ENCODE measurements at regions not wholly inside any gene's neighbourhood (a gene's known extent, or its start where the extent isn't known, plus 50 kb on each side); places are given as distances from the start of the nearest gene placed in this dataset.

DNA sequence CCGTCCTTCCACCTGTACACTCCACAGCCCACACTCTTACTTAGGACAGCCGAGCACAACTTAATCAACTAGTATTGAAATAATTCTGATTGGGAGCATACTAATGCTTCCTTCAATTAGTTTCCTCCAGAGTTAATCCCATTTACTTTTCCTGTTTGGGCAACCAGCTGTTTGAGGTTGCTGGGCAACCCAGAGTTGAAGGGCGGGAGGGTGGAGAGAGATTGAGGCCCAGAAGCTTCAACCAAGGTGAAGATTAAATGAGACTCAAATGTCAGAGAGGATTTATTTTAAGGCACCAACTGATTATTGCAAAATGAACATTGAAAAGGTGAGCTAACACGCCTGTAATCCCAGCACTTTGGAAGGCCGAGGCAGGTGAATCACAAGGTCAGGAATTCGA, 428.5 kb upstream of the SEMA6D start:
- TF ChIP-seq, protein P1, sequence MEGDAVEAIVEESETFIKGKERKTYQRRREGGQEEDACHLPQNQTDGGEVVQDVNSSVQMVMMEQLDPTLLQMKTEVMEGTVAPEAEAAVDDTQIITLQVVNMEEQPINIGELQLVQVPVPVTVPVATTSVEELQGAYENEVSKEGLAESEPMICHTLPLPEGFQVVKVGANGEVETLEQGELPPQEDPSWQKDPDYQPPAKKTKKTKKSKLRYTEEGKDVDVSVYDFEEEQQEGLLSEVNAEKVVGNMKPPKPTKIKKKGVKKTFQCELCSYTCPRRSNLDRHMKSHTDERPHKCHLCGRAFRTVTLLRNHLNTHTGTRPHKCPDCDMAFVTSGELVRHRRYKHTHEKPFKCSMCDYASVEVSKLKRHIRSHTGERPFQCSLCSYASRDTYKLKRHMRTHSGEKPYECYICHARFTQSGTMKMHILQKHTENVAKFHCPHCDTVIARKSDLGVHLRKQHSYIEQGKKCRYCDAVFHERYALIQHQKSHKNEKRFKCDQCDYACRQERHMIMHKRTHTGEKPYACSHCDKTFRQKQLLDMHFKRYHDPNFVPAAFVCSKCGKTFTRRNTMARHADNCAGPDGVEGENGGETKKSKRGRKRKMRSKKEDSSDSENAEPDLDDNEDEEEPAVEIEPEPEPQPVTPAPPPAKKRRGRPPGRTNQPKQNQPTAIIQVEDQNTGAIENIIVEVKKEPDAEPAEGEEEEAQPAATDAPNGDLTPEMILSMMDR (conservative IDR thresholded peaks at IDR 0.05; ENCODE audit: control insufficient read depth, insufficient read depth, low read depth, low read length), result no peak
- DNase-seq (ENCODE audit: low read depth), result no peak
- no peak overlapping the region for H3K4me3 ChIP-seq (ENCODE audit: control insufficient read depth, low read depth, low read length)

DNA sequence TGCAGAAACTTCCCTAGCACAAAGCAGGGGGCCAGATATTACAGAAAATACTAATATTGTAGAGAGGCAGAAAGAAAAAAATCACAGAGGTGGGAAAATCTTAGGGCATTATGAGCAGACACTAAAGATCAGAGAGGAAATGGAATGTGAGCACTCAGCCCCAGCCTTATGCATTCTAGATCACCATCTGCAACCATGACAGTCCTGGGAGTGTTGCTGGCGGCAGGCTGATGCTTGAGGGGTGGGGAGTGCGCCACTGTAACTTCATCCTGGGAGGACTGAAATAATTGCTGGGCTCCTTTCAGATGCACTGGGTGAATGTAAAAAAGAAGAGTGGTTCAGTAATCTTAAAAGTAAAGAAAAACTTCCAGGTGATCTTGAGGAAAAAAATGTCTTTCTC, 427.6 kb upstream of the SEMA6D start:
- TF ChIP-seq, protein P1 (conservative IDR thresholded peaks at IDR 0.05; ENCODE audit: control insufficient read depth, insufficient read depth, low read depth, low read length), result no peak
- DNase-seq (ENCODE audit: low read depth), result no peak
- H3K4me3 ChIP-seq (ENCODE audit: control insufficient read depth, low read depth, low read length), result no peak overlapping the region

DNA sequence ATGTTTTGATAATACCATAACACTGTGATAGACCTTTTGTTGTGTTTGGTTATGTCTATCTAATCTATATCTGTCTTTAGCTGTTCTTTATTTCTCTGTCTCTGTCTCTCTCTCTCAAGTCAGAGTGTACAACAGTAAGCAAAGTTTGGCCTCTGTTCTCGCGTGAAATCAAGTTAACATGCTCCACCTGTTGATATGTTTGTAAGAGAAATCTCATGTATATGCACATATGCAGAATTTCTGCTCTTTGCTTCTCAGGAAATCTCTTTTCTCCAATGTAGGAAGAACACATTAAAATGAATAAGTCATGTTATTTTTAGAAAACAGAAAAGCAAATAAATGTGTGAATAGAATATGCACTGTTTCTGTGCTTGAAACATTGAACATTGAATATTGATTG, 425.5 kb upstream of the SEMA6D start:
- no peak for DNase-seq (ENCODE audit: low read depth)
- TF ChIP-seq, protein P1 (conservative IDR thresholded peaks at IDR 0.05; ENCODE audit: control insufficient read depth, insufficient read depth, low read depth, low read length), result no peak
- H3K4me3 ChIP-seq (ENCODE audit: control insufficient read depth, low read depth, low read length), result no peak overlapping the region

DNA sequence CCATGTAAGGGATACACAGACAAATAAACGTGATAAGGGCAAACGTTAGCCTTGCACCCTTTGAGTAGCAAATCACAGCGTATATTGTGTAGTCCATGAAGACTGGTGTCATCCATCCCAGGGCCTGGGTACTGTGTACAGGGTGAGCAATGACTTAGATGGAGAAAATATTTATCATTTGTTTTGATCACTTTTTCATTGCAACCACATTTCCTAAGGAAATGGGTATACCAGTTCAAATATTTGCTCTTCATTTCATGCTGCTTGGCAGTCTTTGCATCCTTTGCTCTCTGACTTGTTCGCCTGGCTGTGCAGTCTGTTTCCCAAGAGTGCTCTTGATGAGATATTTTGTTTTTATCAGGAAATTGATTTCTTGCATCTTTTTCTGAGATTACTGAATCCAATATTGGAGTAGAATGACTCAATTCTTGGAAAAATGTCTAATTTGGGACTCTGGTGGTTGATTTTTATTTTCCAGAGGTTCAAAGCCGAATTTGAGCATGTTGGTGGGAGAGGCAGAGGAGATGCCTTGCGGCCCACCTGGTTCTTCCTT, 424.6 kb upstream of the SEMA6D start:
- no peak overlapping the region for H3K4me3 ChIP-seq (ENCODE audit: control insufficient read depth, low read depth, low read length)
- peak; percentile 3 for DNase-seq (ENCODE audit: low read depth)
- TF ChIP-seq, protein P1 (conservative IDR thresholded peaks at IDR 0.05; ENCODE audit: control insufficient read depth, insufficient read depth, low read depth, low read length), result no peak

DNA sequence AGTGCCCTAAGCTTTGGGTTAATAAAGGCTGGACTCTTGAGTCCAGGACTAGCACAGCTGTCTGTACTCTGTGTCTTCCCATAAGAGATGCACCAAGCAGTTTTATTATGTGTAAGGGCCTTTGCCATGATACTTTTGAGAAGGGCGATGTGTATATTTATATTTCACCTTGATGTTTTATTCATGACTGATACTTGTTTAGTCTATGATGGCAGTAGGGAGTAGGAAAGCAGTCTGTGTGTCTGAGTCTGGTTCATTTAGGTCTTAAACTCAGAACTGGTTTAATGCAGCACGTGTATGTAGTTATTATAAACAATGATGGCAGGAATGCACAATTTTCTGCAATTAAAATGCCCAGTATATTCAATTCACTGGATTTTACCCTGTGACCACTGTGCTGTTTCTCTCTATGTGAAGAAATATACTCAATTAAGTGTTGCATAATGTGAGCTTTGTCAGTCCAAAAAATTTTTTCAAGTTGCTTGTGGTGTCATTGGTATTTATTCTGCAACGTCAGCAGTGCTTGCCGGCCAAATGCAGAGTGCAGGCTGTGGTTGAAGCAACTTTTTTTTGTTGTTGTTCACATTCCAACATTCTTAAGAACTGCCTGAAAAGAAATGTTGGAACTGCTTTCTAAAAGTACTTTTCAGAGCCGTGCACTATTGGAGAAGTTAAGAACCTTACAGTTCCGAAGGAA, 423.7 kb upstream of the SEMA6D start:
- peak; percentile 89 for DNase-seq (ENCODE audit: low read depth)
- TF ChIP-seq, protein P1 (conservative IDR thresholded peaks at IDR 0.05; ENCODE audit: control insufficient read depth, insufficient read depth, low read depth, low read length), result no peak
- H3K4me3 ChIP-seq (ENCODE audit: control insufficient read depth, low read depth, low read length), result no peak overlapping the region

DNA sequence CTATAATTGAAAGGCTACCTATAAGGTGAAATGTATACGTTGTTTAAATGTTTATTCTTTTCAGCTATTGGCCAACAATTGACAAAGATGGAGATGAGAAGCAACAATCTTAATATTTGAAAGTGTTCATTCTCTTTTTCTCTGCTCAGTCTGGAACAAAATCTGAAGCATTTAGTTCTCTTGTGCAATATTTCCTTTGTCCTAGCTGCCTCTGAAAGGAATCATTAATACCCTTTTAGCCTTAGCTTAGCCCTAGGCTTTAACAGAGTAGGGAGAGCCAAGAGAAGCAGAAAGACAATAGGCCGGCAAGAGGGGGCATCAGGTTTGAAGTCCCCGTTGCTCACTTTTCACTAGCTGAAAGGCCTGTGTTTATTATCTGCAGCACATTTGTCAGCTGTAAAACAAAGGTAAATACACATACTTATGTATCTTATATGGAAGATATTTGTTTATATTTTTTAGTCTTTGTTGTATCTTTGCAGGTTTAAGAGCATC, 422.5 kb upstream of the SEMA6D start:
- H3K4me3 ChIP-seq (ENCODE audit: control insufficient read depth, low read depth, low read length), result no peak overlapping the region
- DNase-seq (ENCODE audit: low read depth), result no peak
- TF ChIP-seq, protein P1 (conservative IDR thresholded peaks at IDR 0.05; ENCODE audit: control insufficient read depth, insufficient read depth, low read depth, low read length), result no peak
